ENCODE measurements at regions not wholly inside any gene's neighbourhood (a gene's known extent, or its start where the extent isn't known, plus 50 kb on each side); places are given as distances from the start of the nearest gene placed in this dataset.

DNA sequence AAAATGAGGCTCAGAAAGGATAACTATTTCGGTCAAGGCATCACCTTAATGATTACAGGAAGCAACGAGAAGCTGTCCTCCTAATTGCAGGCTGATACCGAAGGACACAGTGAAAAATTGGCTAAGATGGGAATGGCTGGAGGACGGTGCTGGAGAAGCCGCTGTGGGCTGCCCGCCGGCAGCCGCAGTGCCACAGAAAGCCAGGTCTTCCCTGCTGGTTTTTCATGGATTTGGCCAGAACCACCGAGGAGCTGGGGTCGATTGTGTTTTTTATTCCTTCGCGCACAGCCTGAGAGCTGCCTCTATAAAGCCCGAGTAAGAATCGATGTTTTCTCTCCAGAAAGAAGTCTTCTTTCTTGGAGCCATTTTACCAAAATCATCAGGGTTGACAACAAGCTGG is 1484.2 kb downstream of the BRD1 start:
- Histone ChIP-seq H3K4me1 (ENCODE audit: insufficient read depth) (no peaks in the 10 kb centered on the region), H3K79me2 (ENCODE audit: insufficient read depth) (no peaks in the 10 kb centered on the region), H2AFZ (no peak overlapping the region), H3K9me3 (ENCODE audit: low read depth) (no peaks in the 10 kb centered on the region), H3F3A (ENCODE audit: insufficient read depth) (no peaks in the 10 kb centered on the region), H3K27ac (no peak overlapping the region), H3K36me3 (ENCODE audit: low read depth) (no peaks in the 10 kb centered on the region), H3K9me2 (ENCODE audit: insufficient read depth) (no peaks in the 10 kb centered on the region), H3K4me2 (ENCODE audit: unreplicated experiment) (no peak overlapping the region), H3K27me3 (replicated peaks; ENCODE audit: insufficient read depth) (no peaks in the 10 kb centered on the region), H4K20me1 (ENCODE audit: insufficient read depth) (no peaks in the 10 kb centered on the region), H3K4me3 (no peak overlapping the region), H3K9ac (no peak overlapping the region)
- 63 to 65% methylated on average over 14 of the region's 14 CpGs for WGBS, 2 experiments (ENCODE audit: low coverage in 1 of 2, low lambda C conversion rate in 2 of 2, missing lambda C conversion rate in 2 of 2)
- no peak for TF ChIP-seq EZH2phosphoT487 (IDR thresholded peaks at IDR 0.05; ENCODE audit: insufficient read depth, low read depth)
- no peak for TF ChIP-seq EZH2 (IDR thresholded peaks at IDR 0.05; ENCODE audit: insufficient read depth, poor library complexity, severe bottlenecking)
- in situ Hi-C loops (cut with MboI) = no loop called here
- no peak for DNase-seq

DNA sequence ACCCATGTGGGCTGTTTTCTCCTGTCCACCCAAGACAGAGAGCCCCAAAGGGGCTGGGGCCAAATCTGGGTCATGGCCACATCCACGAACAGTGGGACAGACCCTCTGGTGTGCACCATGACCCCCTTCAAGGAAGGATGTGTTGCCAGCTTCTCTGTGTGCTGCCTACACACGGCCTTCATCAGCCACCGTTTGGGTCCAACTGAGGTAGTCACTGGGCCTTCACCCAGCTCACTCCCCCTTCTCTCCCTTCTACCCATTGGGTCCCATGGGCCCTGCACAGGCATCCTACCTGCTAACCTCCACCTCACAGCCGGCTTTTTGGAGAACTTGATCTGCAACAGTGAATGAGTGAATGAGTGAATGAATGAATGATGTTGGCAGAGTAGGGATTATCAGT is 1484.9 kb downstream of the BRD1 start:
- Histone ChIP-seq H3K9me2 (ENCODE audit: insufficient read depth) (no peaks in the 10 kb centered on the region), H2AFZ (no peak overlapping the region), H3K36me3 (ENCODE audit: low read depth) (no peaks in the 10 kb centered on the region), H3K27me3 (replicated peaks; ENCODE audit: insufficient read depth) (no peaks in the 10 kb centered on the region), H3K4me1 (ENCODE audit: insufficient read depth) (no peaks in the 10 kb centered on the region), H3K9ac (no peak overlapping the region), H3K4me2 (ENCODE audit: unreplicated experiment) (no peak overlapping the region), H4K20me1 (ENCODE audit: insufficient read depth) (no peaks in the 10 kb centered on the region), H3K27ac (no peak overlapping the region), H3K4me3 (no peak overlapping the region), H3K79me2 (ENCODE audit: insufficient read depth) (no peaks in the 10 kb centered on the region), H3F3A (ENCODE audit: insufficient read depth) (no peaks in the 10 kb centered on the region), H3K9me3 (ENCODE audit: low read depth) (no peaks in the 10 kb centered on the region)
- no peak for DNase-seq
- in situ Hi-C loops (cut with MboI) = no loop called here
- no peak for TF ChIP-seq EZH2 (IDR thresholded peaks at IDR 0.05; ENCODE audit: insufficient read depth, poor library complexity, severe bottlenecking)
- no peak for TF ChIP-seq EZH2phosphoT487 (IDR thresholded peaks at IDR 0.05; ENCODE audit: insufficient read depth, low read depth)
- WGBS, 2 experiments (ENCODE audit: low coverage in 1 of 2, low lambda C conversion rate in 2 of 2, missing lambda C conversion rate in 2 of 2) = 24 to 37% methylated on average over 4 of the region's 4 CpGs

- Histone ChIP-seq H3K79me2 (ENCODE audit: insufficient read depth) (no peaks in the 10 kb centered on the region), H3F3A (ENCODE audit: insufficient read depth) (no peaks in the 10 kb centered on the region), H4K20me1 (ENCODE audit: insufficient read depth) (no peaks in the 10 kb centered on the region), H3K27me3 (replicated peaks; ENCODE audit: insufficient read depth) (no peaks in the 10 kb centered on the region), H3K4me1 (ENCODE audit: insufficient read depth) (no peaks in the 10 kb centered on the region), H3K36me3 (ENCODE audit: low read depth) (no peaks in the 10 kb centered on the region), H3K9me3 (ENCODE audit: low read depth) (no peaks in the 10 kb centered on the region), H3K9ac (no peak overlapping the region), H3K4me3 (no peak overlapping the region), H3K9me2 (ENCODE audit: insufficient read depth) (no peaks in the 10 kb centered on the region), H2AFZ (no peak overlapping the region), H3K4me2 (ENCODE audit: unreplicated experiment) (no peak overlapping the region), H3K27ac (no peak overlapping the region)
- TF ChIP-seq EZH2 (IDR thresholded peaks at IDR 0.05; ENCODE audit: insufficient read depth, poor library complexity, severe bottlenecking) (no peak), EZH2phosphoT487 (IDR thresholded peaks at IDR 0.05; ENCODE audit: insufficient read depth, low read depth) (no peak)
- WGBS, 2 experiments (ENCODE audit: low coverage in 1 of 2, low lambda C conversion rate in 2 of 2, missing lambda C conversion rate in 2 of 2) = 51 to 57% methylated on average over 16 of the region's 16 CpGs
- DNase-seq = no peak
- in situ Hi-C loops (cut with MboI) = no loop called here
These were observed 1485.7 kb downstream of the BRD1 start for GRCh38 chr22:48342016-48342415.

DNA sequence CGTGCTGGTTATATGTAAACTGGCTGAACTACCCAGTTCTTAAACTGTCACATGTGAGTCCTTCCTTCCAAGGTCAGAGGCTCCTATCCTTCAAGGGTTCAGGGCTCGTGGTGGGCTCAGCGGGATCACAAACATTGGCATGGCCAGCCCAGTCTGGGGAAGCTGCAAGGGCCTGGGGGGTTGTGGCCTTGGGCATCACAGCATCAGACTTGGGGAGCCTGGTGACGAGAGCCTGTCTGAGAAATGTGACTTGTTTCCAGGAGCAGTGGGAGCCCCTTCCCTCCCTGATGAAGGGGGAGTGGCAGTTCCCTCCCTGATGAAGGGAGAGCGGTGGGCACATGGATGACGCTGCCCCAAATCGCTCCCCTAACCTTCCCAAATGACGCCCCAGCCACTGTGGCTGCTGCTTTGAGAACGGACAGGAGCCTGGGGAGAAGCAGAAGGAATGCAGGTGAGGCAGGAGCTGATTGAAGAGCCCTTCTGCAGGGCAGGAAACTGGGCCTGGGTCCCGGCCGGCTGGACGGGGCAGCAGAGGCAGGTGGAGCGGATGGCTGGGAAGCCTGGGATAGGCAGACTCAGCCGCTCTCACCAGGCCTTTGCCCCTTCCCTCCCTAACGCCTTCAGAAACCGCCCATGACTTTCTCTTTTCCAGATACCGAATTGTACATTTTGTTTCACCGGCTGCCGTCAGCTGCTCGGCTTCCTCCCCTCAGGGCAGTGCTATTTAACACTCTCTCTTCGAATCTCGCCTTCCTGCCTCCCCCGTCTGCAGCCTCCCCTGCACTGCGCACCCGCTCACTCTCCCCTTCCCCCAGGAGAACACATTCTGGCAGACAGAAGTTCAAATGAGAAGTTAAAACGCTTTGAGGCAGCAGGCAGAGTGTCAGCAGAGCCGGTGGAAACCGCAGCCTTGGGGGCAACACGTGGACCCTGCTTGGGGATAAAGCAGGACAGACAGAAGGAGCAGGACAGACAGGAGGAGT is 1486.7 kb downstream of the BRD1 start:
- no peak overlapping the region for H3K9ac ChIP-seq
- TF ChIP-seq EZH2 (IDR thresholded peaks at IDR 0.05; ENCODE audit: insufficient read depth, poor library complexity, severe bottlenecking) (no peak), EZH2phosphoT487 (IDR thresholded peaks at IDR 0.05; ENCODE audit: insufficient read depth, low read depth) (no peak)
- 39 to 41% methylated on average over 28 to 29 of the region's 29 CpGs for WGBS, 2 experiments (ENCODE audit: low coverage in 1 of 2, low lambda C conversion rate in 2 of 2, missing lambda C conversion rate in 2 of 2)

More for the DNA sequence above, 1486.7 kb downstream of the BRD1 start:
- in situ Hi-C loops (cut with MboI) = no loop called here
- Histone ChIP-seq H2AFZ (no peak overlapping the region), H3K36me3 (ENCODE audit: low read depth) (no peaks in the 10 kb centered on the region), H3K9me2 (ENCODE audit: insufficient read depth) (no peaks in the 10 kb centered on the region), H3K27me3 (replicated peaks; ENCODE audit: insufficient read depth) (no peaks in the 10 kb centered on the region), H3K27ac (no peak overlapping the region), H3F3A (ENCODE audit: insufficient read depth) (no peaks in the 10 kb centered on the region), H3K9me3 (ENCODE audit: low read depth) (no peaks in the 10 kb centered on the region), H3K4me2 (ENCODE audit: unreplicated experiment) (no peak overlapping the region), H3K4me3 (no peak overlapping the region), H3K79me2 (ENCODE audit: insufficient read depth) (no peaks in the 10 kb centered on the region), H3K4me1 (ENCODE audit: insufficient read depth) (no peaks in the 10 kb centered on the region), H4K20me1 (ENCODE audit: insufficient read depth) (no peaks in the 10 kb centered on the region)
- no peak for DNase-seq
